Panc1 (cell line): ENCODE measurements at regions not wholly inside any gene's neighbourhood (a gene's known extent, or its start where the extent isn't known, plus 50 kb on each side); places are given as distances from the start of the nearest gene placed in this dataset.

Experiments
- POLR2AphosphoS5 ChIP-seq: IDR thresholded peaks from 2 replicates; pipeline ENCODE4 v1.6.1; 2012; ENCODE audit warnings: mild to moderate bottlenecking, low read depth, low read length, moderate library complexity
- TCF7L2 ChIP-seq: IDR thresholded peaks from 2 replicates; pipeline ENCODE4 v1.6.1; 2011; ENCODE audit warnings: mild to moderate bottlenecking, low read depth, low read length, inconsistent platforms
- TF ChIP-seq, protein P1 (sequence below): fragments of 450-650 bp; IDR thresholded peaks from 2 replicates; pipeline ENCODE4 v1.5.1; 2017; ENCODE audit warnings: mild to moderate bottlenecking
- TF ChIP-seq, protein P2 (sequence below), 2 experiments: IDR thresholded peaks; 2 replicates each; pipeline ENCODE4 v1.6.1; 2011 to 2012; ENCODE audit warnings: low read depth in 2 of 2, control low read depth in 1 of 2, low read length in 1 of 2, mild to moderate bottlenecking in 1 of 2, moderate library complexity in 1 of 2; ENCODE audit not compliant: insufficient read depth in 1 of 2

DNA sequence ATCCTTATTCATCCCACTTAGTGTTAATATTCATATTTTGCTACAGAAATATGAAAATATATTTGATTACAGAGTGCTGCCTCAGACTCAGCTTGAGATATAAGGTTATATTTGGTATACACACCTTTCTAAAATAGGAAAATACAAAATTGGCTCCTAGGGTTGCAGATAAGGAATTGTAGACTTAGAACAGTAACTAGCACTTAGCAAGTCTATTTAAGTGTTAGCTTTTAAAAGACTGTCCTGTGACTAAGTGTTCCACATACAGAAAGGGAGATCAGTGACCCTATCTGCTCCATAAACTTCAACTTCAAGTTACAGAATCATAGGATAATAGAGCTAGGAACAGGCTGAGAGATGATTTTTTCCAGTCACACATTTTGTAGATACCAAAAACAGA lies 607.0 kb downstream of the ZNF608 start:
- TF ChIP-seq, protein P1, sequence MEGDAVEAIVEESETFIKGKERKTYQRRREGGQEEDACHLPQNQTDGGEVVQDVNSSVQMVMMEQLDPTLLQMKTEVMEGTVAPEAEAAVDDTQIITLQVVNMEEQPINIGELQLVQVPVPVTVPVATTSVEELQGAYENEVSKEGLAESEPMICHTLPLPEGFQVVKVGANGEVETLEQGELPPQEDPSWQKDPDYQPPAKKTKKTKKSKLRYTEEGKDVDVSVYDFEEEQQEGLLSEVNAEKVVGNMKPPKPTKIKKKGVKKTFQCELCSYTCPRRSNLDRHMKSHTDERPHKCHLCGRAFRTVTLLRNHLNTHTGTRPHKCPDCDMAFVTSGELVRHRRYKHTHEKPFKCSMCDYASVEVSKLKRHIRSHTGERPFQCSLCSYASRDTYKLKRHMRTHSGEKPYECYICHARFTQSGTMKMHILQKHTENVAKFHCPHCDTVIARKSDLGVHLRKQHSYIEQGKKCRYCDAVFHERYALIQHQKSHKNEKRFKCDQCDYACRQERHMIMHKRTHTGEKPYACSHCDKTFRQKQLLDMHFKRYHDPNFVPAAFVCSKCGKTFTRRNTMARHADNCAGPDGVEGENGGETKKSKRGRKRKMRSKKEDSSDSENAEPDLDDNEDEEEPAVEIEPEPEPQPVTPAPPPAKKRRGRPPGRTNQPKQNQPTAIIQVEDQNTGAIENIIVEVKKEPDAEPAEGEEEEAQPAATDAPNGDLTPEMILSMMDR, result no peak
- TF ChIP-seq POLR2AphosphoS5, result no peak
- no peak for TF ChIP-seq TCF7L2
- TF ChIP-seq, protein P2, sequence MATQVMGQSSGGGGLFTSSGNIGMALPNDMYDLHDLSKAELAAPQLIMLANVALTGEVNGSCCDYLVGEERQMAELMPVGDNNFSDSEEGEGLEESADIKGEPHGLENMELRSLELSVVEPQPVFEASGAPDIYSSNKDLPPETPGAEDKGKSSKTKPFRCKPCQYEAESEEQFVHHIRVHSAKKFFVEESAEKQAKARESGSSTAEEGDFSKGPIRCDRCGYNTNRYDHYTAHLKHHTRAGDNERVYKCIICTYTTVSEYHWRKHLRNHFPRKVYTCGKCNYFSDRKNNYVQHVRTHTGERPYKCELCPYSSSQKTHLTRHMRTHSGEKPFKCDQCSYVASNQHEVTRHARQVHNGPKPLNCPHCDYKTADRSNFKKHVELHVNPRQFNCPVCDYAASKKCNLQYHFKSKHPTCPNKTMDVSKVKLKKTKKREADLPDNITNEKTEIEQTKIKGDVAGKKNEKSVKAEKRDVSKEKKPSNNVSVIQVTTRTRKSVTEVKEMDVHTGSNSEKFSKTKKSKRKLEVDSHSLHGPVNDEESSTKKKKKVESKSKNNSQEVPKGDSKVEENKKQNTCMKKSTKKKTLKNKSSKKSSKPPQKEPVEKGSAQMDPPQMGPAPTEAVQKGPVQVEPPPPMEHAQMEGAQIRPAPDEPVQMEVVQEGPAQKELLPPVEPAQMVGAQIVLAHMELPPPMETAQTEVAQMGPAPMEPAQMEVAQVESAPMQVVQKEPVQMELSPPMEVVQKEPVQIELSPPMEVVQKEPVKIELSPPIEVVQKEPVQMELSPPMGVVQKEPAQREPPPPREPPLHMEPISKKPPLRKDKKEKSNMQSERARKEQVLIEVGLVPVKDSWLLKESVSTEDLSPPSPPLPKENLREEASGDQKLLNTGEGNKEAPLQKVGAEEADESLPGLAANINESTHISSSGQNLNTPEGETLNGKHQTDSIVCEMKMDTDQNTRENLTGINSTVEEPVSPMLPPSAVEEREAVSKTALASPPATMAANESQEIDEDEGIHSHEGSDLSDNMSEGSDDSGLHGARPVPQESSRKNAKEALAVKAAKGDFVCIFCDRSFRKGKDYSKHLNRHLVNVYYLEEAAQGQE (IDR thresholded peaks at IDR 0.05; ENCODE audit: insufficient read depth in 1 of 2, low read depth in 2 of 2, low read length in 1 of 2), result no peak
